HG03565 (cell line): ENCODE measurements at regions not wholly inside any gene's neighbourhood (a gene's known extent, or its start where the extent isn't known, plus 50 kb on each side); places are given as distances from the start of the nearest gene placed in this dataset.

Experiments used
- ATAC-seq: cut with Tn5 transposase; IDR thresholded peaks from one replicate; pipeline ENCODE4 v1.9.1; 2021; ENCODE audit warnings: mild to moderate bottlenecking, moderate library complexity; ENCODE audit not compliant: unreplicated experiment

DNA sequence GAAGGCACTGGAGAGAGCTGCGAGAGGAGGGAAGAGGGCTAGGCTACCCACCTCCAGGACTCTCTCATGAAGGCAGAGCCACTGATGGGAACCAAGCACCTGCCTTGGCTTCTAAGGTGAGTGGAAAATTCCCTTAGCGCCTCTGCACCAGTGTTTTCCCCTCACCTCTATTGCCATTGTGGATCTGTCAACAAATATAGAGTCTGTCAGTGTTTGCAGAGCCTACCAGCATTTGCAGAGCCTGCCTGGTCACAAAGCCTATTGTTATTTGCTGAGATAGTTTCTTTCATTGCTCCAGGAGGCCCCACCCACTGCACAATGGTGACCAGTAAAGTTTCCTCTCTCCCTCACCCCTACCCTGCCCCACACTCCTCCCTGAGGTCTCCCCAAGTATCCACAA lies 141.9 kb downstream of the MRPL14 start:
- no peak for ATAC-seq

- no peak for ATAC-seq
These were observed 142.6 kb downstream of the MRPL14 start for GRCh38 chr6:43984442-43985321.

DNA sequence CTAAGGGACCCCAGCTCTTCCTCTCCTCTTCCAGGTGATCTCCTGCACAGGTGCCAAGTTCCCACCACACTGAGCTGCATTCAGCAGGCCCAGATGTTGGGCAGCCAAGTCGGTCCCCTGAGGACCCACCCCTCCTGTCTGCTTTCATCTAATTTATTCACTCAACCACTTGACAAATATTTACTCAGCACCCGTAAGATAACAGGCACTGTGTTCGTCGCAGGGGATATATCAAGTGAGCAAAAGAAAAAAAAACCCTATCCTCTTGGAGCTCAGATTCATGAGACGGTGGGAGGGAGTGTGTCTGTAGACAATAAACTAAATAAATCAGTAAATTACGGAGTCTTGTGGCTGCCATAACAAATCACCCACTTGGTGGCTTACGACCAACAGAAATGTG lies 143.6 kb downstream of the MRPL14 start:
- no peak for ATAC-seq

- ATAC-seq, result no peak
These were observed 144.1 kb downstream of the MRPL14 start for GRCh38 chr6:43983191-43983590.

GRCh38 chr6:43982084-43982625 lies 145.1 kb downstream of the MRPL14 start:
- no peak for ATAC-seq

- ATAC-seq, result no peak
These were observed 145.8 kb downstream of the MRPL14 start for GRCh38 chr6:43981363-43981990.

- ATAC-seq, result no peak
These were observed 147.1 kb downstream of the MRPL14 start for GRCh38 chr6:43980004-43980795.

DNA sequence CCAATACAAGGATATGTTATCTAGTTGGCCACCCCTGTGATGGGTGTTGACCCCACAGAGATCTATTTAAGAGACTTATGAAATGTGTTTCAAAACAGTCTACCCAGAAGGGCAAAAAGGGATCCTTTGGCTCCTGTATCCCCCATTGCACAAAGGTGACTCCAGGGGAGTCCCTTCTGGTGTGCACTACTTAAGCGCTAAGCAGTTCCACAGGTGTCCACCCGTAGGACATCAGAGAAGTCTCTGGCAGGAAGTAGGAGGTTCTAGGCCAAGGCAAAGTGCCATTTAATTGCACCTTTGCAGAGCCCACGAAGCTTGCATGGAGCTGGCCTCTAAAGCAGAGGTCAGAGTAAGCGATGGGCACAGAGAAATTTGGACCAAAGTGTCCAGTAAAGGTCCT lies 147.7 kb downstream of the MRPL14 start:
- no peak for ATAC-seq

DNA sequence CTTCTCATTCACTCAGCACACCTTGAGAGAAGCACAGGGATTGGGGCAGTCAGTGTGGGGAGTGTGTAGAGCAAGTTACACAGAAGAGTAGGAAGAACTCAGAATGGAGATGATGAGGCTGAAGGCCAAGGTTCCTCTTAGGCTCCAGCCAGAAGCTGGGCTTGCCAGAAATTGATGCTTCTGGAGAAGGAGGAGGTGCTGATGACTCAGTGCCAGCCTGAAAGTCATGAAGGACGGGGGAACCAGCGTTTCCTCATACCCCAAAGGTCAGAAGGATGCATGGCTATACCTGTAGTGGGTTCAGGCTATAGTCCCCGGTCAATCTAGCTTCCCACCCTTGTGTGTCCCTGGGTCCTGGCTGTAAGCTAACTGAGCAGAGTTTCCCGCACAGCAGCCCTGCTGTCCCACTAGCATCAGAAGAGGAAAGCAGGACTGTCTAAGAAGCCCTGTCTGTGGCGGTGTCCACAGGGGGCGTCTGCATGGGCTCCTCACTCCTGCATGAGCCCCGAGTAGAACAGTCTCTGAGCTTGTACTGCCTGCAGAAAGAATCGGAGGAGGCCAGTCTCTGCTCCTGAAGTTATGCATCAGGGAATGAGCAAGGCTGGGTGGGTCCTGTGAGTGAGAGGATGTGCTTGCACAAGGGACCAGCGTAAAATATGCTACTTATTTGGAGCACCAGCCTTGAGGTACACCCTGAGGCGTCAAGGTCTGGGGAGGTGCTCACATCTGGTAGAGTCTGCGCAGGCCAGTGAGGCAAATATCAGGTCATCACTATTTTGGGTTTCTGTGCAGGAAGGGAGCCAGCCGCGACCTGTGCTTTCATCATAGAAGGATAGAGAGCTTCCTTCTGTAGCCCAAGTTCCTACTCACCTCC lies 148.5 kb downstream of the MRPL14 start:
- no peak for ATAC-seq

DNA sequence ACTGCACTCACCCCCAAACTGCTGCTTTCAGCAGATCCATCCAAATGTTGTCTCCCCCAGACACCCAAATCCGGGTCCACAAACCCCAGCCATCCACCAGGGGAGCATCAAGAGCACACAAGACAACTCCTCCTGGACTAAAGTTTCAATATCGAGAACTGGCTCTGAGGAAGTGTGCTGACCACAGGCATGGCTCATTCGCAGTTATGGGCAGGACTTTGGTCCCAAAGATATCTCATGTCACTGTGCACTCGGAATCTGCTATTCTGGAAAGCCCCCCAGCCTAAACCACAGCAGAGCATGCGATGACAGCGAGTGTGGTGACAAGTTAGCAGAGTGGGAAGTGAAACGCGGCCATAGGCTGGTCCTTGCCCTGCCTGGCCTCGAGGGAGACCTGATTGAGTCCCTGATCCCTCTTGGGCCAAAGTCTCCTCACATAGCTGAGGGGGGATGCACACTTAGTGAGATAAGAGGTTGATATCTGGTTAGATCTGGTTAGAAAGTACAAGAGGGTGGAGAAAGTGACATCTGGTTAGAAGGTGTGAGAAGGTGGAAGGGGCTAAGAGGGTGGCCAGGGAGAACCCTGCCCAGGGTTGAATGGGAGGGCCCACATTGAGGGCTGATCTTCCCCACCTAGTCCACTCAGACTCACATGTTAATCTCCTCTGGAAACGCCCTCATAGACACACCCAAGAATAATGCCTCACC lies 149.7 kb downstream of the MRPL14 start:
- peak; percentile 71 for ATAC-seq

DNA sequence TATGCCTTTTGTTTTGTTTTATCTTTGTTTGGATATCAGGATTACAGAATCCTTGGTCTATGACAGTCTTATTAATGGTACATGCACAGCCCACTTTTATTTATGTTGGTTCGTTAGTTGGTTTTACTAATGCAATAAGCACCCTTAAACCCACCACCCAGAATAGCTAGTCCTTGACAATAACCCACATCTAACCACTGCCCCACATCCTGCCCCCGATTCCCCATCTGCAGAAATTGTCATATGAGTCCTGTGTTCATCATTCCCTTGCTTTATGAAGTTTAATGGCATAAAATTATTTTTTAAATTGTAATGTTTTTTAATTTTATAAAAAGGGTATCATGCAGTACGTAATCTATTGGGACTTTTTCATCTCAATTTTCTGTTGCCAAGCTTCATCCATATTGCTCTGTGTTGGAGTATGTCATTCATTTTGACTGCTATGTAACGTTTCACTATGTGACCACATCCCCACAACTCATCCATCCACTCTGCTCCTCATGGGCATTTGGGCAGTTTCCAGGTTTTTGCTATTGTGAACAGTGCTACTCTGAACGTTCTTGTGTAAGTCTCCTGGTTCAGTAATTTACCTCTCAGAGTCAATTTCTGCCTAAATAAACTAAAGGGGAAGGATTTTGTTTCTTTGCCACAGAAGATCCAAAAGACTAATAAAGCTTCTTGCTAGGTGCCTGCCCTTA lies 150.4 kb downstream of the MRPL14 start:
- ATAC-seq, result no peak

DNA sequence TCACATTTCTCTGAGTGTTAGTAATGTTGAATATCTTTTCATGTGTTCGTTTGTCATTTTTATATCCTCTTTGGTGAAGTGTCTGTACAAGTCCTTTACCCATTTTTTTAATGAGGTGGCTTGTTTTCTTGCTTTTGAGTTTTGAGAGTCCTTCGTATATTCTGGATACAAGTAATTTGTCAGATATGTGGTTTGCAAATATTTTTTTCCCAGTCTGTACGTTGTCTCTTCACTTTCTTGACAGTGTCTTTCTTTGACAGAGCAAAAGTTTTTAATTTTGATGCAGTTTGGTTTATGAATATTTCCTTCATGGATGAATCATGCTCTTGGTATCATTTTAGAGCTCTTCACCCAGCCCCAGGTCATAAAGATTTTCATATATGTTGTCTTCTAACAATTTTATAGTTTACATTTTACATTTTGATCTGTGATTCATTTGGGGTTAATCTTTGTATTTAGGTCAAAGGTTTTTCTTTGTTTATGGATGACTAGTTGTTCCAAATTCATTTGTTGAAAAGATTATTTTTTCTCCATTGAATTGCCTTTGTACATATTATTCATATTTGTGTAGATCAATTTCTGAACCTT lies 152.5 kb downstream of the MRPL14 start:
- ATAC-seq, result no peak

GRCh38 chr6:43973357-43973756 lies 153.9 kb downstream of the MRPL14 start:
- ATAC-seq, result no peak

- ATAC-seq, result no peak
These were observed 154.3 kb downstream of the MRPL14 start for GRCh38 chr6:43972913-43973300.

GRCh38 chr6:43972179-43972912 lies 154.9 kb downstream of the MRPL14 start:
- no peak for ATAC-seq

GRCh38 chr6:43971776-43972126 lies 155.5 kb downstream of the MRPL14 start:
- no peak for ATAC-seq

- ATAC-seq, result no peak
These were observed 156.1 kb downstream of the MRPL14 start for GRCh38 chr6:43970913-43971775.
